ENCODE measurements at regions not wholly inside any gene's neighbourhood (a gene's known extent, or its start where the extent isn't known, plus 50 kb on each side); places are given as distances from the start of the nearest gene placed in this dataset.

DNA sequence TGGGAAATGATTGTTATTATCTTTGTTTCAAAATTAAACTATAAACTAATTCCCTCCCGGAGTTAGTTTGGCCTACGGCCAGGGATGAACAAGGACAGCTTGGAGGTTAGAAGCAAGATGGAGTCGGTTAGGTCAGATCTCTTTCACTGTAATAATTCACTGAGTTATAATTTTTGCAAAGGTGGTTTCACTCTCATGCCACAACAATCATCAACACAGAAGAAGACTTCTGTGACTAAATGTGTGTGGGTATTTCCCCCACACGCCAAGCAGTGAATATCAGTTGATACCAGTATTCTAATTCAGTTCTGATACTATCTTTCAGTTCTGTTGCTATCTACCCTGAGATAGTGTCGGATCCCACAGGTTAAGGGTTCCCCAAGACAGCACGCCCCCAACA is 215.1 kb downstream of the S1PR1 start:
- no peak for TF ChIP-seq CTCF (IDR thresholded peaks at IDR 0.05; ENCODE audit: partially characterized antibody, unreplicated experiment)
- DNase-seq, result no peak
- no peaks in the 10 kb centered on the region for H3K36me3 Mint-ChIP-seq (ENCODE audit: unreplicated experiment)
- H3K9me3 Mint-ChIP-seq (ENCODE audit: unreplicated experiment), result peaks cover 9% of the 10 kb centered on the region
- H3K4me3 Mint-ChIP-seq (ENCODE audit: unreplicated experiment), result no peak overlapping the region
- peaks cover 3% of the 10 kb centered on the region for H3K27me3 Mint-ChIP-seq (ENCODE audit: unreplicated experiment)
- H3K4me1 Mint-ChIP-seq (ENCODE audit: low read depth, unreplicated experiment), result no peaks in the 10 kb centered on the region
- H3K27ac Mint-ChIP-seq (ENCODE audit: unreplicated experiment), result no peak overlapping the region

GRCh38 chr1:101452825-101453224 is 216.0 kb downstream of the S1PR1 start:
- Mint-ChIP-seq H3K27me3 (ENCODE audit: unreplicated experiment) (peaks cover 3% of the 10 kb centered on the region), H3K4me3 (ENCODE audit: unreplicated experiment) (no peak overlapping the region), H3K27ac (ENCODE audit: unreplicated experiment) (no peak overlapping the region), H3K4me1 (ENCODE audit: low read depth, unreplicated experiment) (no peaks in the 10 kb centered on the region), H3K9me3 (ENCODE audit: unreplicated experiment) (peaks cover 5% of the 10 kb centered on the region), H3K36me3 (ENCODE audit: unreplicated experiment) (no peaks in the 10 kb centered on the region)
- DNase-seq, result no peak
- no peak for TF ChIP-seq CTCF (IDR thresholded peaks at IDR 0.05; ENCODE audit: partially characterized antibody, unreplicated experiment)

GRCh38 chr1:101453844-101454243 is 217.0 kb downstream of the S1PR1 start:
- Mint-ChIP-seq H3K27me3 (ENCODE audit: unreplicated experiment) (peaks cover 2% of the 10 kb centered on the region), H3K9me3 (ENCODE audit: unreplicated experiment) (peaks cover 5% of the 10 kb centered on the region), H3K27ac (ENCODE audit: unreplicated experiment) (no peak overlapping the region), H3K4me3 (ENCODE audit: unreplicated experiment) (no peak overlapping the region), H3K4me1 (ENCODE audit: low read depth, unreplicated experiment) (no peaks in the 10 kb centered on the region), H3K36me3 (ENCODE audit: unreplicated experiment) (no peaks in the 10 kb centered on the region)
- TF ChIP-seq CTCF (IDR thresholded peaks at IDR 0.05; ENCODE audit: partially characterized antibody, unreplicated experiment), result no peak
- DNase-seq, result no peak

DNA sequence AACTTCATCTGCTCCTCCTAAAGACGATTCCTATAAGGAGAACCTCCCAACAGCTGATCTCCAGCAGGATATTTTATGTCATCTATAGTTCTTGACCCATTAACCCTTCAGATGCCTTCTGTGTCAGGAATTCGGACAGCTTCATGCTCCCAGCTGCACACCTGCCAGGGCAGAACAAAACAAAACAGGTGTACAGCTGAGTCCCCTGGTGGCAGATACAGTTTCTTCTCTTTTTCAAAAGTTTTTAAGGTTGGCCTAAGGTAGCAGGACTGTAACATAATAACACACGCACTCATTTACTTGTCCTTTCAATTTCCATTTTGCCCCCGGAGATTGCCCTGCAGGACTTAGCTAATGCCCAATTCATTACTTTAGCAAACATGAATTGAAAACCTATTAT is 218.3 kb downstream of the S1PR1 start:
- H3K36me3 Mint-ChIP-seq (ENCODE audit: unreplicated experiment), result no peaks in the 10 kb centered on the region
- no peaks in the 10 kb centered on the region for H3K4me1 Mint-ChIP-seq (ENCODE audit: low read depth, unreplicated experiment)
- no peak overlapping the region for H3K27ac Mint-ChIP-seq (ENCODE audit: unreplicated experiment)
- peaks cover 2% of the 10 kb centered on the region for H3K27me3 Mint-ChIP-seq (ENCODE audit: unreplicated experiment)
- H3K9me3 Mint-ChIP-seq (ENCODE audit: unreplicated experiment), result peaks cover 5% of the 10 kb centered on the region
- no peak for TF ChIP-seq CTCF (IDR thresholded peaks at IDR 0.05; ENCODE audit: partially characterized antibody, unreplicated experiment)
- DNase-seq, result no peak
- no peak overlapping the region for H3K4me3 Mint-ChIP-seq (ENCODE audit: unreplicated experiment)

DNA sequence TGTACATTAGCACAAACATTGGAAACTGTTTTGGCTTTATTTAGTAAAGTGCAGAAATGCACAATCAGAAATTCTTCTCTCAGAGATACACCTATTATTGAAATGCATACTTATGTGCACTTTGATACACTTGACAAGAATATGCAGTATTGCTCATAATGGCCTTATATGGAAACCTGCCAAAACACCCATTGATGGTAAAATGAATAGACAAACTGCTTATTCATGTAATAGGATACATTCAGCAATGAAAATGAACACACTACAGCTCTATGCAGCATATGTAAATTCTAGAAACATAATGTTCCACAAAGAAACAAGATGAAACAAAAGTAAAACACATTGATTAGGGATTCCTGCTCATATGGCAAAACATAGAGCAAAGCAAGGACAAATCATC is 223.9 kb downstream of the S1PR1 start:
- H3K36me3 Mint-ChIP-seq (ENCODE audit: unreplicated experiment), result no peaks in the 10 kb centered on the region
- H3K9me3 Mint-ChIP-seq (ENCODE audit: unreplicated experiment), result no peaks in the 10 kb centered on the region
- no peak overlapping the region for H3K27ac Mint-ChIP-seq (ENCODE audit: unreplicated experiment)
- TF ChIP-seq CTCF (IDR thresholded peaks at IDR 0.05; ENCODE audit: partially characterized antibody, unreplicated experiment), result no peak
- no peaks in the 10 kb centered on the region for H3K4me1 Mint-ChIP-seq (ENCODE audit: low read depth, unreplicated experiment)
- no peak overlapping the region for H3K4me3 Mint-ChIP-seq (ENCODE audit: unreplicated experiment)
- H3K27me3 Mint-ChIP-seq (ENCODE audit: unreplicated experiment), result peaks cover 2% of the 10 kb centered on the region
- DNase-seq, result no peak

All from glutamatergic neuron (in vitro differentiated cells).